SK-N-SH treated with all-trans-retinoic acid at 6 μM for 48 hours (cell line): ENCODE measurements at regions not wholly inside any gene's neighbourhood (a gene's known extent, or its start where the extent isn't known, plus 50 kb on each side); places are given as distances from the start of the nearest gene placed in this dataset.
"Not testable (repeated sequence)": the region's sequence is repeated elsewhere in the genome, so short reads cannot be mapped to it uniquely, and the experiment has no call there.

Experiments used
- ATAC-seq: fragments of 200-7000 bp; cut with Tn5 transposase; 3 replicates; pipeline ENCODE4 v1.9.1; 2020; ENCODE audit warnings: mild to moderate bottlenecking, moderate library complexity
- ARNTL ChIP-seq: fragments of 450-650 bp; formaldehyde crosslinking; IDR thresholded peaks from 2 replicates; pipeline ENCODE4 v1.5.0; 2020; ENCODE audit warnings: low read depth, mild to moderate bottlenecking, moderate library complexity, borderline replicate concordance
- CSDC2 ChIP-seq: fragments of 250-450 bp; sonication (Bioruptor Pico); IDR thresholded peaks from 2 replicates; pipeline ENCODE4 v1.5.0; 2020; ENCODE audit warnings: mild to moderate bottlenecking, moderate library complexity
- ESRRG ChIP-seq: fragments of 250-450 bp; sonication (Bioruptor Pico); IDR thresholded peaks from 2 replicates; pipeline ENCODE4 v1.6.1; 2021; ENCODE audit warnings: mild to moderate bottlenecking
- GLIS3 ChIP-seq: fragments of 250-450 bp; sonication (Bioruptor Pico); IDR thresholded peaks from 2 replicates; pipeline ENCODE4 v1.5.0; 2020; ENCODE audit warnings: mild to moderate bottlenecking, moderate library complexity
- ISL1 ChIP-seq: fragments of 250-450 bp; sonication (Bioruptor Pico); IDR thresholded peaks from 2 replicates; pipeline ENCODE4 v2.1.2; 2022; ENCODE audit warnings: mild to moderate bottlenecking, moderate library complexity
- PPARA ChIP-seq: fragments of 250-450 bp; sonication (Bioruptor Pico); IDR thresholded peaks from 2 replicates; pipeline ENCODE4 v1.5.0; 2020; ENCODE audit warnings: mild to moderate bottlenecking, borderline replicate concordance
- RARB ChIP-seq: fragments of 250-450 bp; sonication (Bioruptor Pico); IDR thresholded peaks from 2 replicates; pipeline ENCODE4 v1.8.0; 2021; ENCODE audit warnings: mild to moderate bottlenecking, moderate library complexity
- SNAI2 ChIP-seq: fragments of 250-450 bp; sonication (Bioruptor Pico); IDR thresholded peaks from 2 replicates; pipeline ENCODE4 v1.5.0; 2020; ENCODE audit warnings: mild to moderate bottlenecking, moderate library complexity
- TCF4 ChIP-seq: fragments of 250-450 bp; sonication (Bioruptor Pico); IDR thresholded peaks from 2 replicates; pipeline ENCODE4 v1.8.0; 2021; ENCODE audit warnings: mild to moderate bottlenecking, moderate library complexity, borderline replicate concordance
- TOX ChIP-seq: fragments of 250-450 bp; sonication (Bioruptor Pico); IDR thresholded peaks from 2 replicates; pipeline ENCODE4 v1.8.0; 2021; ENCODE audit warnings: mild to moderate bottlenecking, moderate library complexity, borderline replicate concordance
- ZFP30 ChIP-seq: fragments of 450-650 bp; formaldehyde crosslinking; IDR thresholded peaks from 2 replicates; pipeline ENCODE4 v1.5.0; 2022; ENCODE audit warnings: mild to moderate bottlenecking, moderate library complexity
- ZNF565 ChIP-seq: fragments of 450-650 bp; formaldehyde crosslinking; conservative IDR thresholded peaks from 2 replicates; pipeline ENCODE4 v1.5.0; 2020; ENCODE audit warnings: low read depth, mild to moderate bottlenecking, moderate library complexity
- ZNF70 ChIP-seq: fragments of 450-650 bp; formaldehyde crosslinking; IDR thresholded peaks from 2 replicates; pipeline ENCODE4 v1.5.0; 2020; ENCODE audit warnings: mild to moderate bottlenecking, moderate library complexity
- ZNF8 ChIP-seq: fragments of 450-650 bp; formaldehyde crosslinking; IDR thresholded peaks from 2 replicates; pipeline ENCODE4 v1.5.0; 2020; ENCODE audit warnings: mild to moderate bottlenecking, moderate library complexity
- TF ChIP-seq, protein P1 (sequence below): fragments of 250-450 bp; sonication (Bioruptor Pico); IDR thresholded peaks from 2 replicates; pipeline ENCODE4 v1.5.0; 2020; ENCODE audit warnings: mild to moderate bottlenecking, moderate library complexity
- TF ChIP-seq, protein P2 (sequence below): fragments of 250-450 bp; sonication (Bioruptor Pico); IDR thresholded peaks from 2 replicates; pipeline ENCODE4 v1.8.0; 2021; ENCODE audit warnings: low read depth, mild to moderate bottlenecking, moderate library complexity, borderline replicate concordance
- TF ChIP-seq, protein P3 (sequence below): fragments of 250-450 bp; sonication (Bioruptor Pico); IDR thresholded peaks from 2 replicates; pipeline ENCODE4 v1.5.1; 2021; ENCODE audit warnings: mild to moderate bottlenecking, moderate library complexity
- TF ChIP-seq, protein P4 (sequence below): fragments of 250-450 bp; sonication (Bioruptor Pico); IDR thresholded peaks from 2 replicates; pipeline ENCODE4 v1.5.1; 2020; ENCODE audit warnings: low read depth, mild to moderate bottlenecking, moderate library complexity
- TF ChIP-seq, protein P5 (sequence below): fragments of 250-450 bp; sonication (Bioruptor Pico); IDR thresholded peaks from 2 replicates; pipeline ENCODE4 v1.8.0; 2020; ENCODE audit warnings: mild to moderate bottlenecking, moderate library complexity, borderline replicate concordance

- TF ChIP-seq, protein P1, sequence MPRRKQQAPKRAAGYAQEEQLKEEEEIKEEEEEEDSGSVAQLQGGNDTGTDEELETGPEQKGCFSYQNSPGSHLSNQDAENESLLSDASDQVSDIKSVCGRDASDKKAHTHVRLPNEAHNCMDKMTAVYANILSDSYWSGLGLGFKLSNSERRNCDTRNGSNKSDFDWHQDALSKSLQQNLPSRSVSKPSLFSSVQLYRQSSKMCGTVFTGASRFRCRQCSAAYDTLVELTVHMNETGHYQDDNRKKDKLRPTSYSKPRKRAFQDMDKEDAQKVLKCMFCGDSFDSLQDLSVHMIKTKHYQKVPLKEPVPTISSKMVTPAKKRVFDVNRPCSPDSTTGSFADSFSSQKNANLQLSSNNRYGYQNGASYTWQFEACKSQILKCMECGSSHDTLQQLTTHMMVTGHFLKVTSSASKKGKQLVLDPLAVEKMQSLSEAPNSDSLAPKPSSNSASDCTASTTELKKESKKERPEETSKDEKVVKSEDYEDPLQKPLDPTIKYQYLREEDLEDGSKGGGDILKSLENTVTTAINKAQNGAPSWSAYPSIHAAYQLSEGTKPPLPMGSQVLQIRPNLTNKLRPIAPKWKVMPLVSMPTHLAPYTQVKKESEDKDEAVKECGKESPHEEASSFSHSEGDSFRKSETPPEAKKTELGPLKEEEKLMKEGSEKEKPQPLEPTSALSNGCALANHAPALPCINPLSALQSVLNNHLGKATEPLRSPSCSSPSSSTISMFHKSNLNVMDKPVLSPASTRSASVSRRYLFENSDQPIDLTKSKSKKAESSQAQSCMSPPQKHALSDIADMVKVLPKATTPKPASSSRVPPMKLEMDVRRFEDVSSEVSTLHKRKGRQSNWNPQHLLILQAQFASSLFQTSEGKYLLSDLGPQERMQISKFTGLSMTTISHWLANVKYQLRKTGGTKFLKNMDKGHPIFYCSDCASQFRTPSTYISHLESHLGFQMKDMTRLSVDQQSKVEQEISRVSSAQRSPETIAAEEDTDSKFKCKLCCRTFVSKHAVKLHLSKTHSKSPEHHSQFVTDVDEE (CRISPR knock-in tag) = no peak
- no peak for TF ChIP-seq TCF4 (CRISPR knock-in tag)
- TF ChIP-seq PPARA (CRISPR knock-in tag) = no peak
- TF ChIP-seq GLIS3 (CRISPR knock-in tag) = no peak
- no peak for TF ChIP-seq ZFP30
- TF ChIP-seq ESRRG (CRISPR knock-in tag) = no peak
- no peak for TF ChIP-seq CSDC2 (CRISPR knock-in tag)
- TF ChIP-seq ISL1 (CRISPR knock-in tag) = no peak
- TF ChIP-seq, protein P2, sequence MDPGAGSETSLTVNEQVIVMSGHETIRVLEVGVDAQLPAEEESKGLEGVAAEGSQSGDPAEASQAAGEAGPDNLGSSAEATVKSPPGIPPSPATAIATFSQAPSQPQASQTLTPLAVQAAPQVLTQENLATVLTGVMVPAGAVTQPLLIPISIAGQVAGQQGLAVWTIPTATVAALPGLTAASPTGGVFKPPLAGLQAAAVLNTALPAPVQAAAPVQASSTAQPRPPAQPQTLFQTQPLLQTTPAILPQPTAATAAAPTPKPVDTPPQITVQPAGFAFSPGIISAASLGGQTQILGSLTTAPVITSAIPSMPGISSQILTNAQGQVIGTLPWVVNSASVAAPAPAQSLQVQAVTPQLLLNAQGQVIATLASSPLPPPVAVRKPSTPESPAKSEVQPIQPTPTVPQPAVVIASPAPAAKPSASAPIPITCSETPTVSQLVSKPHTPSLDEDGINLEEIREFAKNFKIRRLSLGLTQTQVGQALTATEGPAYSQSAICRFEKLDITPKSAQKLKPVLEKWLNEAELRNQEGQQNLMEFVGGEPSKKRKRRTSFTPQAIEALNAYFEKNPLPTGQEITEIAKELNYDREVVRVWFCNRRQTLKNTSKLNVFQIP = no peak
- no peak for ATAC-seq
These were observed 207.0 kb downstream of the DEPDC1B start for GRCh38 chr5:60492958-60493357.

DNA sequence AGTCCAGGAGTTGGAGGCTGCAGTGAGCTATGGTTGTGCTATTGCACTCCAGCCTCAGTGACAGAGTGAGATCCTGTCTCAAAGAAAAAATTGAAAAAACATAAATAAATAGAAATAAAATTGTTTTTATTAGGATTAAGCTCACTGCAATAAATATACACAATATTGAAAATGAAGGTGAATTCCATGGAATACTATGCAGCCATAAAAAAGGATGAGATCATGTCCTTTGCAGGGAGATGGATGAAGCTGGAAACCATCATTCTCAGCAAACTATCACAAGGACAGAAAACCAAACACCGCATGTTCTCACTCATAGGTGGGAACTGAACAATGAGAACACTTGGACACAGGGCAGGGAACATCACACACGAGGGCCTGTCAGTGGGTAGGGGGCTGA lies 207.6 kb downstream of the DEPDC1B start:
- not testable (repeated sequence) for ATAC-seq

GRCh38 chr5:60490597-60491166 lies 209.3 kb downstream of the DEPDC1B start:
- TF ChIP-seq ZFP30 (no peak), TCF4 (CRISPR knock-in tag) (no peak), ZNF8 (CRISPR knock-in tag) (no peak), ZNF70 (CRISPR knock-in tag) (no peak), ZNF565 (CRISPR knock-in tag) (no peak), RARB (CRISPR knock-in tag) (no peak), TOX (CRISPR knock-in tag) (no peak), ISL1 (CRISPR knock-in tag) (no peak), SNAI2 (no peak), ARNTL (CRISPR knock-in tag) (no peak)
- TF ChIP-seq, protein P3, sequence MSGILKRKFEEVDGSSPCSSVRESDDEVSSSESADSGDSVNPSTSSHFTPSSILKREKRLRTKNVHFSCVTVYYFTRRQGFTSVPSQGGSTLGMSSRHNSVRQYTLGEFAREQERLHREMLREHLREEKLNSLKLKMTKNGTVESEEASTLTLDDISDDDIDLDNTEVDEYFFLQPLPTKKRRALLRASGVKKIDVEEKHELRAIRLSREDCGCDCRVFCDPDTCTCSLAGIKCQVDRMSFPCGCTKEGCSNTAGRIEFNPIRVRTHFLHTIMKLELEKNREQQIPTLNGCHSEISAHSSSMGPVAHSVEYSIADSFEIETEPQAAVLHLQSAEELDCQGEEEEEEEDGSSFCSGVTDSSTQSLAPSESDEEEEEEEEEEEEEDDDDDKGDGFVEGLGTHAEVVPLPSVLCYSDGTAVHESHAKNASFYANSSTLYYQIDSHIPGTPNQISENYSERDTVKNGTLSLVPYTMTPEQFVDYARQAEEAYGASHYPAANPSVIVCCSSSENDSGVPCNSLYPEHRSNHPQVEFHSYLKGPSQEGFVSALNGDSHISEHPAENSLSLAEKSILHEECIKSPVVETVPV = no peak
- TF ChIP-seq, protein P1 (CRISPR knock-in tag) = no peak
- TF ChIP-seq, protein P4, sequence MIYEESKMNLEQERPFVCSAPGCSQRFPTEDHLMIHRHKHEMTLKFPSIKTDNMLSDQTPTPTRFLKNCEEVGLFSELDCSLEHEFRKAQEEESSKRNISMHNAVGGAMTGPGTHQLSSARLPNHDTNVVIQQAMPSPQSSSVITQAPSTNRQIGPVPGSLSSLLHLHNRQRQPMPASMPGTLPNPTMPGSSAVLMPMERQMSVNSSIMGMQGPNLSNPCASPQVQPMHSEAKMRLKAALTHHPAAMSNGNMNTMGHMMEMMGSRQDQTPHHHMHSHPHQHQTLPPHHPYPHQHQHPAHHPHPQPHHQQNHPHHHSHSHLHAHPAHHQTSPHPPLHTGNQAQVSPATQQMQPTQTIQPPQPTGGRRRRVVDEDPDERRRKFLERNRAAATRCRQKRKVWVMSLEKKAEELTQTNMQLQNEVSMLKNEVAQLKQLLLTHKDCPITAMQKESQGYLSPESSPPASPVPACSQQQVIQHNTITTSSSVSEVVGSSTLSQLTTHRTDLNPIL (CRISPR knock-in tag) = no peak
- TF ChIP-seq, protein P5, sequence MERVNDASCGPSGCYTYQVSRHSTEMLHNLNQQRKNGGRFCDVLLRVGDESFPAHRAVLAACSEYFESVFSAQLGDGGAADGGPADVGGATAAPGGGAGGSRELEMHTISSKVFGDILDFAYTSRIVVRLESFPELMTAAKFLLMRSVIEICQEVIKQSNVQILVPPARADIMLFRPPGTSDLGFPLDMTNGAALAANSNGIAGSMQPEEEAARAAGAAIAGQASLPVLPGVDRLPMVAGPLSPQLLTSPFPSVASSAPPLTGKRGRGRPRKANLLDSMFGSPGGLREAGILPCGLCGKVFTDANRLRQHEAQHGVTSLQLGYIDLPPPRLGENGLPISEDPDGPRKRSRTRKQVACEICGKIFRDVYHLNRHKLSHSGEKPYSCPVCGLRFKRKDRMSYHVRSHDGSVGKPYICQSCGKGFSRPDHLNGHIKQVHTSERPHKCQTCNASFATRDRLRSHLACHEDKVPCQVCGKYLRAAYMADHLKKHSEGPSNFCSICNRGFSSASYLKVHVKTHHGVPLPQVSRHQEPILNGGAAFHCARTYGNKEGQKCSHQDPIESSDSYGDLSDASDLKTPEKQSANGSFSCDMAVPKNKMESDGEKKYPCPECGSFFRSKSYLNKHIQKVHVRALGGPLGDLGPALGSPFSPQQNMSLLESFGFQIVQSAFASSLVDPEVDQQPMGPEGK = no peak

More at GRCh38 chr5:60490597-60491166, 209.3 kb downstream of the DEPDC1B start:
- ATAC-seq = no peak
